HG03432 (cell line): ENCODE measurements at regions not wholly inside any gene's neighbourhood (a gene's known extent, or its start where the extent isn't known, plus 50 kb on each side); places are given as distances from the start of the nearest gene placed in this dataset.

Experiments used
- ATAC-seq: cut with Tn5 transposase; IDR thresholded peaks from one replicate; pipeline ENCODE4 v1.9.1; 2021; ENCODE audit warnings: mild to moderate bottlenecking, moderate library complexity; ENCODE audit not compliant: unreplicated experiment

DNA sequence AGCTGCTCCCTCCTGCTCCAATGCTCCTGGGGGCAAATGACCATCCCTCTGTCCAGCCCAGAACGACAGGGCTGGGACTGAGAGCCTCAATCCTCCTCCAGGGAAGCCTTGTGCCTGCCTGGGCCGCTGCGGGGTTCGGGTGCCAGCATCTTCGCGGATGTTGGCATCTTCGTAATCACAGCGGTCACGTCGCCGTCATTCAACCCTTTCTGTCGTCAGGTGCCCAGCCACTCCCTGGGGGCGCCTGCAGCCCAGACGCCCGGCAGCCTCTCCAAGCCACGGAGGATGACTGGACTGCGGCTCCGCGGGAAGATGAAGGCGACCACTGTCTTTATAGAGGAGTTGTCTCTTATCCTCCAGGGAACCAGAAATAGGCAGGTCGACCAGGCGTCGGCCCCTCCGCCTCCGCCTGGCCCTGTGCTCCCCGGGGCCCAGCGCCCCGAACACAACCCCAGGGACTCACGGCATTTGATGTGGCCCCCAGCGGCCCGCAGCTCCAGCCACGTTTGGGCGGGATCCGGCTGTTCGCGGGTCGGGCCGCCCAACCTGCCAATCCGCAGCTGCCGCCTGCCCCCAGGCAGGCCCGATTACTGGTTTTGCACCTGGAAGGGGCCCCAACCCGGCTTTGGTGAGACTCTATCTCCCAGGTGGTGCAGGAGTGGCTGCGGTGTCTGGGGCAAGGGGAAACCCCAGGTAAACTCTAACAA, 113.9 kb downstream of the THNSL2 start:
- ATAC-seq: no peak

DNA sequence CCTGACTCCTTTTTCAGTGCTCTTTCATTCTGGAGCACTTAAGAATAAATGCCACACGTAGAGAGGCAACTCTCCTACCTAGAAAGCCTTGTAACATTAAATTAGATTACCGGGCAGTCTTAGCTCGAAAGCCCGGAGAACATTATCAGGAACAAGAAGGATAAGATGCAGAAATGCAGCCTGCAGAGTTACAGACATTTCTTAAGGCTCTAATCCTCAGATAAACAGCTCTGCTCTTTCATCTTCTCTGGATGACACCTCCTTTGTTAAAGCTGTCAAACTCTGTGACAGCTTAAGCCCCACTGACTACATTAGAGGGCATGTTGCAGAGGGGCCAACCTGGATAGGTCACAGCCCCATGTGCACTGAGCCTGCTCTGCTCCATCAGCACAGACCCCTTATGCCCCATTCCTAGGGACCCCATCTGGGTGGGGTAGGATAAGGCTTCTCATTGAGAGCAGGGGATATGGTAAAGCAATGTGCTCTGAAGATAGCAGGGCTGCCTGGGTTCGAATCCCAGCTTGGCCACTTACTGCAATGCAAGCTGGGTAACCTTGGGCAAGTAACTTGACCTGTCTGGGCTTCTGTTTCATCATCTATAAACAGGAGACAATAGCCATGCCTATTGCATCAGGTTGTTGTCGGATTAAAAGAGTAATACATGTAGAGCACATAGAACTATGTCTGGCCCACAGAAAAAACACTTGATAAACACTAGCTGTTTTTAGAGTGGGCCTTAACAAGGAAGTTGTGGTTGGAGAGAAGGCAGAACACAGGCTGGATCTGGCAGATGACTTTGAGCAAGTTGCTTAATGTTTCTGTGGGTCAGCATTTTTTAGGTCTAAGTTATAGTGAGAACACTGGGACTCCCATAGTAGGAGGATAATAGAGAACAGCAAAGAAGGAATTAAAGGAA, 111.4 kb downstream of the THNSL2 start:
- ATAC-seq: no peak

DNA sequence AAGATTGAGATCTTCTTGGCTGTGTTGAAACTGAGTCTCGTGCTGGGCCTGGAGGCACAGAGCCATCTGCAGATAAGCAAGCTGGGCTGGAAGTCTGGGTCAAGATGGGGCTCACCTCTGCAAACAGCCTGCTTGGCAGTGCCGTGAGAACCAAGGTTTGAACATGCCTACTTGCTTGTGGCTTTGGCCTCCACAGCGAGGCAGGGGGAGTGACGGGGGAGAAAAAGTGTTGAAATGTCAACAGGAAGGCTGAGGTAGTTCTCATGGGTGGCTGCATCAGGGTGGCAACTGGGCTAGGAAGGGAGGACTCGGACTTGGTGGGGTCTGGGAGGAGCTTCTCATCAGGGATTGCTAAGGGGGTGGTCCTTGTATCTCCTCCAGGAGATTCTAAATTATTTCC, 99.7 kb downstream of the THNSL2 start:
- ATAC-seq: no peak

DNA sequence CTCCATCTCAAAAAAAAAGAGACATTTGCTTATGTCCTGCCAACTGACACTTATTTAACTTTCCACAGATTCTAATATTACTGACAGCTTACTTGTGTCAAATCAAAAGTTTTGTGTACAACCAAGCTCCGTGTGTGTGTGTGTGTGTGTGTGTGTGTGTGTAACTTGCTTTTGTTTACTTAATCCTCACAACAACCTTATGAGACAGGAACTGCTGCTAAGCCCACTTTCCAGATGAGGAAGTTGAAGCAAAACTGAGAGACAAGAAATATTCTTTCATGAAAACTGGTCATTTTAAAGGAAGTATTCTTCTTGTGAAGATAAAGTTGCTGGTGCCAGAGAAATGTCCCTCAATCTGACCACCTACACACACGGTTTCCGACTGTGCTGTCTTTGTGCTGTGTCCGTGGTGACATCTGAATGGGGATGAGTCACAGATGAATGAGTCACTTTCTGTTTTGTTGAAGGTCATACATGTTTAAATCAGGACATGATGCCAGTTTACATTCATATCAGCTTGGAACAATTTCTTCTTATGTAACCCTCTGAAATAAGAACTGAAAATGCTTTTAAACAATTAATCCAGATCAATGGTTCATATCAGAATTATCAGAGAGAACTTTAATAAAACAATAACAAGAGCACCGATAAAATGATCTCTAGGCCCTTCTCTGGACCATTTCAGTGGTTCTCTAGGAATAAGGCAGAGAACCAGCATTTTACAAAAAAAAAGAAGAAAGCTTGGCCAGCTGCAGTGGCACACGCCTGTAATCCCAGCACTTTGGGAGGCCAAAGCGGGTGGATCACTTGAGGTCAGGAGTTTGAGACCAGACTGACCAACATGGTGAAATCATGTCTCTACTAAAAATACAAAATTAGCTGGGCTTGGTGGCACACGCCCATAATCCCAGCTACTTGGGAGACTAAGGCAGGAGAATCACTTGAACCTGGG, 95.5 kb downstream of the THNSL2 start:
- peak; percentile 97 for ATAC-seq

DNA sequence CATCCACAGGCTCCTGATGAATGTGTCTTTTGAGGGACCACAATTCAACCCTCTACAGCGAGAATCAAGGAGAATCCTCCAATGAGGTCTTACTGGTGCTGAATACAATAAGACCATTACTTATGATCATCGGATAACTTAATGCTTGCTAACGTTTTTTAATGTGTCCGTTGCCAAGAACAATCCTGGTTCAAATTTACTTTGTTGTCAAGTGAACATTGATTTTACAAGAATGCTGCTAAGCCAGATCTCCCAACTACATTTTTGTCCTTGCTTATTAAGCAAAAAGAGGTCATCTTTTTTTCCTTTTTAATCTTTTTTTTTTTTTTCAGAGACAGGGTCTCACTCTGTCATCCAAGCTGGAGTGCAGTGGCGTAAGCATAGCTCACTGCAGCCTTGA, 93.7 kb downstream of the THNSL2 start:
- no peak for ATAC-seq

DNA sequence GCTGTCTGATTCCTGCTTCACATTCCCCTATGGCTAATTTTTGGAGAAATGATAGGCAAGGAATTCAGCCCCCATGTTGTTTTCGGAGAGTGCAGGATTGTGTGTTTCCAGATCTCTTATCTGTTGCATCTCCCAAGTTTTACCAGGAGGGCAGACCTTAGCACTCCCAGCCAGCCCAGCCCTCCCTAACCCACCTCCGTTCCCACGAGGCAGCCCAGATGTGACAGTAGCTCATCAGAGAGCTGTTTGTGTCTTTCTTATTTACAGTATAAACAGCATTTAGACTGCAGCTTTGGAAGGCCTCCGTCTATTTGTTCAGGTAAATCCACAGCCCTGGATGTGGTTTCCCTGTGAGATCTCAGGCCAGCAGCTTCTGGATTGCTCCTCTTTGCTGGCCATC, 91.6 kb downstream of the THNSL2 start:
- ATAC-seq: no peak

DNA sequence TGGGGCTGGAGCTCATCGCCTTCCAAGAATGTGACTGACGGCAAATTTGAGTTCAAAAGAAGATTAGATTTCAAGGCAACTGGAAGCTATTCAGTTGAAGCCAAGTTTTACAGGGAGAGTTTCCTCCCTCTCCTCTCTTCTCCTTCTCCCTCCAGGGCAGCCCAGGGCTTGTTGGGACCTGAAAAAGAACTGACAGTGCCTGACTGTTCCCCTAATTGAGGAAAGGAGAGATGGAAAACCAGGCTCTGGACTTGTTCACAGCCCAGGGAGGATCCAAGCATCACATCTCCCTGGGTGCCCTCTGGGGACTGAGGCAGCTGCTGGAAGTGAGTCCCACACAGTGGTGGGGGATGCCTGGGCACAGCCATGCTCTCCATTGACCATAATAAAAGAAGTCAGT, 88.1 kb downstream of the THNSL2 start:
- ATAC-seq: no peak

DNA sequence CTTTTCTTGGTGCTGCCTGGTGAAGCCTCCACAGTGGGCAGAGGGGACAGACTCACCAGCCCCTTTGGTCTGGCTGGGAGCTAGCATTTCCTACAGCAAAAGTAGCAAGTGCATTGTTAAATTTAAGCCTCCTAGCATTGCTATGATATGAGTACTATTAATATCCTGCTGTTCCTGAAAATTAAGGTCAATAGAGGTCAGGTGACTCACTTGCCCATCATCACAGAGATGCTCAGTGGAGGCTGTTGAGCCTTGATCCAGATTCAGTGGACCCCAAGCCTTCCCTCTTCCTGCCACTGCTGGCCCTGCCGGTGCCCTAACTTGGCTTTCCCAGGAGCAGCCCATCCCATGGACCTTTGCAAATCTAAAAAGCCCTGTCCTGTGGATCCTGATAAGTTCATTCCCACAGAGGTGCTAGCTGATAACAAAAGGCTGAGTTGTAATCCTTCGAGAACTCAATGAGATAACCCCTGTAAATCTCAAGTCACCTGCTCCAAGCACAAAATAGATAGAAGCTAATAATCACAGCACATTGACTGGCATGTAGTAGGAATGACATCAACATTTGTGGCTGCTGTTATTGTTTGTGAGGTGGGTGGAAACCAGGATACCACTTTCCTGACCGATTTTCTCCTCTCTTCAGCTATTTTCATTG, 84.4 kb downstream of the THNSL2 start:
- no peak for ATAC-seq

DNA sequence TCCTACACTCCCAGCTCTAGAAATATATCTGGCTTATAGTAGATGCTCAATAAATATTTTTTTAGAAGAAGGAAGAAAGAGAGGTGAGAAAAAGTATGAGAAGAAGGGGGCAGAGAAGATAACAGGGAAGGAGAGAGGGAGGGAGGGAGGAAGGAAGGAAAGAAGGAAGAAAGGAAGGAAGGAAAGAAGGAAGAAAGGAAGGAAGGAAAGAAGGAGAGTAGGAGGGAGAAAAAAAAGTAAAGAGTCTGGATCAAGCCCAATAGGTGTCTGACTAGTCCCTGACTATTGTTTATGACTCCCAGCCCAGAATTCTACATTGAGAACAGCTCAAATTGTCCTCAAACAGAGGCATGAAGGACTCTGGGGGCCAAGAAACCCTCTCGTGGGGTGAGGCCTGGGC, 83.9 kb downstream of the THNSL2 start:
- ATAC-seq: no peak

DNA sequence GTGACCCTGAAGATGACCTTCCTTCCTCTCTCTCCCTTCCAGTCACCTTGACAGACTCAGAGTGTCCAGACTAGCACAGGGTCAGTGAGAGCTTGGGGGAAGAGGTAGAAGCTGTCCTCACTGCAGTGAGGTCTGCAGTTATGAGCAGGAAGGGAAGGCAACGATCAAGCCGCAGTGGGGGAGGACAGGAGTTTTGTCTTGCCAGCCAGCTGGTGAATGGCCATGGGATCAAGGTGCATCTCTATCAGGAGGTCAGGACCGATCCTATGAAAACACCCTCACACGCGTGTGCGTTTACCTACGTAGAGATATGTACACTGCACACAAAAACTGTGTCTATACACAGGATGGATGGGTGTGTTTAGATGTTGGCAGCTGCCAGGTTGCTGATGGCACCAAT, 83.2 kb downstream of the THNSL2 start:
- no peak for ATAC-seq

DNA sequence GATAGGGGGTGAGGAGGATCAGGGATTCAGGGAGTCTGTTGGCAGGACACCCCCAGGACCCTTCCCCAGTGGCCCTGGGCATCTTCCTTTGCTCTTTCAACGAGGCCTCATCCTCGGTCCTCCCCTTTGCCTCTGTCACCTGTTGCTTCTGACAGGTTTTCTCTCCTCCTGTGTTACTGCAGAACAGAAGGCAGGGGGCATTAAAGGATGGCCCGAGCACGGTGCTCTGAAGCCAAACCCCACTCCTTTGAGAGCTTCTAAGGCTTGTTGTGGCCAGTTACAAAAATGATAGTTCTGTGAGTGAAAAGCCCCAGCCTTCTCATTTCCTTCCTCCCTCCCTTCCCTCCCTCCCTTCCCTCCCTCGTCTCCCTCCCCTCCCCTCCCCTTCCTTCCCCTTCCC, 82.5 kb downstream of the THNSL2 start:
- ATAC-seq: no peak

DNA sequence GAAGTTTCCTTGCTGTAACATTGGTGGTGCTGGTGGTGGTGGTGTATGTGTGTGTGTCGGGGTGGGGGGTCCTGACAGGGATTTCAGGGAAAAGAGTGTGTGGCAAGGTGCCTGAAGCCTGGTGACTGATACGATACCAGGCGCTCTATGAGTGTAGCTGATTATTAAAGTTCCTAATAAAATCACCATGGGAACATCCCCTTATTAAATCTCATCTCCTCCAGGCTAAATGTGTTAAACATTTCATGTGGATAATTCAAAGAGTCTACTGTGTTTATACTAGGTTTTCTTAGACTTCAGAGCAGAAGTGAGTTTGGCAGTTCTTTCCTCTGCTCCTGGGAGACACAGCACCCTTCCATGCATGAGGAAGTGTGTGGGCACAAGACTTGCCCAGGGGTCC, 82.0 kb downstream of the THNSL2 start:
- ATAC-seq: no peak

DNA sequence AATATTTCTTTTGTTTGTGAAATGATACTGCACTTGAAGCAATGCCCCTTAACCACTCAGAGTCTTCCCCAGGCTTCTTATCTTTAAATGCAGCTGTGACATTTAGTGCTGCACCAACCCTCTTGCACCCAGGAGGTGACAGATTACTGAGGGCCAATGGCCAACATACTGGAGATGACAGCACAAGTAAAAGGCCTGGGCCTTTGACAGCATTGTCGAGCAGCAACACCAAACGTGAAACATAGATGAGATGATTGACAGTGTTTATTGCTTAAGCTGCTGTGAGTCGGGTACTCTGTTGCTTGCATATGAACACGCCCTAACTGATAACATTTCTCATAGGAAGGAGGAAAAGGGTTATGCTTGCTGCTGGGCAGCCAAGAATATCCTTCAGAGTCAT, 80.3 kb downstream of the THNSL2 start:
- no peak for ATAC-seq

DNA sequence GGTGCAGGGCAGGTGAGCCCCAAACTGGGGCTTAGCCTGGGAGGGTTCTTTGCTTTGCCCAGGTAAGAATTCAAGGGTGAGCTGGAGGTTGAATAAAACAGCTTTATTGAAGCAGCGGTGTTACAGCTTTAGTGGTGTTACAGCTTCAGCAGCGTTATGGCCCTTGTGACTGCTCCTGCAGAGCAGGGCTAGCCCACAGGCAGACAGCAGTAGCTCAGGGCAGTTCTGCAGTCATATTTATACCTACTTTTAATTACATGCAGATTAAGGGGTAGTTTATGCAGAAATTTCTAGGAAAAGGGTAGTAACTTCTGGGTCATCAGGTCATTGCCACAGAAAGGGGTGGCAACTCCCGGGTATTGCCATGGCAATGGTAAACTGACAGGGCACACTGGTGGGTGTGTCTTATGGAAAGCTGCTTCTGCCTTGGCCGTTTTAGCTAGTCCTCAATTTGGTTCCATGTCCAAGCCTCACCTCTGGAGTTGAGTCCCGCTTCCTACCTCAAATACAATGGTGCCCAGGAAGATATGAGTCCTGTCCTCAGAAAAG, 78.2 kb downstream of the THNSL2 start:
- no peak for ATAC-seq

DNA sequence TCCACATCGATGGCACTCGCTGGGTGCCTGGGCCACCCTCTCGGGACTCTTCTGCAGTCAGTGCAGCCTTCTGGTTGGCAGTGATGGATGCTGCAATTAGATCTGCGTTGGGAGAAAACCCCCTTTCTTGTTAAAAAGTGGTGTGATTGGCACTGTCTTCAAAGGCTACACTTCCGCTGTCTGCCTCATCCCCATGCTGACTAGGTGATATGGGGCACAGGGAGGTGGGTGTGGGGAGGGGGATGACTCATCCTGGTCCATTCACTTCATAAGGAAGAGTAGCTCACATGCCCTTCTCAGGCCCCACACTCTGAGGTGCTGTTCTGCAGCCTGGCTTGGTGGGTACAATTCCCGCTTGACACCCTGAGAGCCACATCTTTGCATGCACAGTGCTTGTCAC, 77.4 kb downstream of the THNSL2 start:
- no peak for ATAC-seq

DNA sequence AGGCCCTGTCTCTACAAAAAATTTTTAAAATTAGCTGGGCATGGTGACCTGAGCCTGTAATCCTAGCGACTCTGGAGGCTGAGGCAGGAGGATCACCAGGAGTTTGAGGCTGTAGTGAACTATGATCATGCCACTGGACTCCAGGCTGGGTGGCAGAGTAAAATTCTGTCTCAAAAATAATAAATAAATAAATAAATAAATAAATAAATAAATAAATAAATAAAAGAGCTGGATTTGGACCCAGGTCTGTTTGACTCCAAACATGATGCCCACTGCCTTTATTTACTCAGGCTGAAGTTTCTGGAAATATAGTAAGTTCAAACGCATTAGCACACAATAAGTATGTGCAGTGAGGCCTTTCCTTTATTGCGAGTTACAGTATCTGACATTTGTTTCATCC, 75.0 kb downstream of the THNSL2 start:
- no peak for ATAC-seq

DNA sequence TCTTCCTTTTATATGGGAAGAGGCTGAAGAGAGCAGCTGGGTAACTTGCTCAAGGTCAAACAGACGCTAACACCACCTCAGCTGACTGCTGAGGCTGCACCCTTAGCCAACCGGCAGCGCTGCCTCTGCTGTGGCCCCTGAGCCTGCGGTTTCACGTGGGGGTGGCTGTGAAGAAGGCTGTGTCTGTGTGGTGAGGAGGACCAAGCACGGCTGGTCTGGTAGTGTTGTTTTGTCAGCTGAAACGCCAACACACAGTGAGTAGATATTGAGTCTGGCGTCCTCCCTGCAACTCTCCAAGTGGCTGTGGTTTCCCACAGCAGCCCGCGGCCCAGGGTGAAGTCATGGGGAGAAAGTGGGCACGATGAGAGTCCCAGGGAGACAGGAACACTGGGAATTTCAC, 69.6 kb downstream of the THNSL2 start:
- ATAC-seq: no peak

DNA sequence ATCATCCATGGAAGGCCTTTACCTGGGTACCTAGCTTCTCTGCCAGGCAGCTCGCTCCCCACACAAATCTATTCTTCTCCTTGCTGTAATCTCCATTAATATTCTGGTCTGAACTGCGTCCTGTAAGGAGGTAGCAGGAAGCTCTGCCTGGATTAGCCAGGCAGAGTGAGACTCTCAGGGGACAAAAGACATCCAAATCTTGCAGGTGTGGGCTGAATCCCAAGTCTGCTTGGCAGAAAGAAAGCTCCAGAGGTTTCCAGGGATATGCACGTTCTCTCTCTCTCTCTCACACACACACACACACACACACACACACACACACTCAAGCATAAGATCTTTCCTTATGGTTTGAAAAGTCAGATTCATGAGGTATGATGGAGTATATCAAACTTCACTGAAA, 66.5 kb downstream of the THNSL2 start:
- no peak for ATAC-seq
